IMR-90 (cell line): ENCODE measurements at regions not wholly inside any gene's neighbourhood (a gene's known extent, or its start where the extent isn't known, plus 50 kb on each side); places are given as distances from the start of the nearest gene placed in this dataset.

Experiments
- ATAC-seq: fragments of 200-7000 bp; cut with Tn5 transposase; 2 replicates; pipeline ENCODE4 v1.9.1; 2020; ENCODE audit warnings: low read depth, mild to moderate bottlenecking, moderate library complexity
- BruUV-seq: library from RNA; stranded (reverse); fragments of 400-500 nt; replicated peaks from 2 replicates; lab custom pipeline; 2021; lab: Mats Ljungman, UMichigan
- CTCF ChIA-PET: fragments of 300-600 bp; formaldehyde crosslinking; extraction: SDS; loops from one replicate; lab custom pipeline; 2021; ENCODE audit warnings: antibody characterized with exemption; lab: Yijun Ruan, JAX
- POLR2A ChIA-PET: fragments of 300-600 bp; sonication (Branson Sonifier 250); formaldehyde crosslinking; loops from one replicate; lab custom pipeline; 2022; ENCODE audit warnings: antibody characterized with exemption; ENCODE audit not compliant: unreplicated experiment; lab: Charles Lee
- DNase-seq: peaks from one replicate; pipeline ENCODE4 v3.0.0; 2013
- H2AFZ ChIP-seq: replicated peaks from 2 replicates; pipeline ENCODE3; 2013; ENCODE audit warnings: low read length, mild to moderate bottlenecking; ENCODE audit not compliant: poor library complexity
- H2AK5ac ChIP-seq: 2 replicates; pipeline ENCODE4 v1.6.1; 2013; ENCODE audit warnings: low read depth, low read length, inconsistent platforms
- H2AK9ac ChIP-seq: replicated peaks from 2 replicates; pipeline ENCODE3; 2013; ENCODE audit warnings: mild to moderate bottlenecking, low read depth, low read length, moderate library complexity; ENCODE audit not compliant: poor library complexity
- H2BK120ac ChIP-seq: 2 replicates; pipeline ENCODE4 v1.6.1; 2013; ENCODE audit warnings: low read depth, low read length, inconsistent platforms
- H2BK15ac ChIP-seq: 3 replicates; pipeline ENCODE4 v1.6.1; 2013; ENCODE audit warnings: low read depth, low read length, inconsistent platforms
- H2BK20ac ChIP-seq: 2 replicates; pipeline ENCODE4 v1.6.1; 2013; ENCODE audit warnings: low read depth, mild to moderate bottlenecking, inconsistent platforms, low read length, moderate library complexity
- H2BK5ac ChIP-seq: 2 replicates; pipeline ENCODE4 v1.6.1; 2013; ENCODE audit warnings: mild to moderate bottlenecking, low read depth, low read length, inconsistent platforms; ENCODE audit not compliant: poor library complexity, severe bottlenecking
- H3K14ac ChIP-seq: replicated peaks from 2 replicates; pipeline ENCODE4 v1.6.1; 2013; ENCODE audit warnings: low read depth, low read length, inconsistent platforms
- H3K18ac ChIP-seq: 2 replicates; pipeline ENCODE4 v1.6.1; 2013; ENCODE audit warnings: low read depth, low read length, control low read depth
- H3K23ac ChIP-seq: 2 replicates; pipeline ENCODE4 v1.6.1; 2013; ENCODE audit warnings: low read depth, low read length, inconsistent platforms
- H3K27ac ChIP-seq: 2 replicates; pipeline ENCODE4 v1.5.1; 2013; ENCODE audit warnings: mild to moderate bottlenecking, control low read depth, low read length; ENCODE audit not compliant: insufficient read depth
- H3K27me3 ChIP-seq: 2 replicates; pipeline ENCODE4 v1.6.1; 2013; ENCODE audit warnings: low read length; ENCODE audit not compliant: control insufficient read depth, insufficient read depth
- H3K36me3 ChIP-seq: 2 replicates; pipeline ENCODE4 v1.6.1; 2013; ENCODE audit warnings: low read length, mixed read lengths; ENCODE audit not compliant: control insufficient read depth, insufficient read depth
- H3K4ac ChIP-seq: 2 replicates; pipeline ENCODE4 v1.6.1; 2013; ENCODE audit warnings: low read depth, low read length, inconsistent platforms
- H3K4me1 ChIP-seq: 2 replicates; pipeline ENCODE4 v1.6.1; 2013; ENCODE audit warnings: low read length, mixed read lengths; ENCODE audit not compliant: control insufficient read depth, insufficient read depth
- H3K4me2 ChIP-seq: 2 replicates; pipeline ENCODE4 v1.6.1; 2013; ENCODE audit warnings: low read depth, mild to moderate bottlenecking, control low read depth, low read length, moderate library complexity
- H3K4me3 ChIP-seq: 2 replicates; pipeline ENCODE4 v1.5.1; 2013; ENCODE audit warnings: low read depth, mild to moderate bottlenecking, control low read depth, low read length, moderate library complexity; ENCODE audit not compliant: insufficient read depth
- H3K56ac ChIP-seq: 2 replicates; pipeline ENCODE4 v1.6.1; 2013; ENCODE audit warnings: low read length, inconsistent platforms; ENCODE audit not compliant: insufficient read depth; ENCODE audit errors: extremely low read depth
- H3K79me1 ChIP-seq, 2 experiments: 2 replicates each; pipeline ENCODE4 v1.6.1; 2013; ENCODE audit warnings: low read length in 2 of 2, inconsistent platforms in 1 of 2, low read depth in 1 of 2
- H3K9ac ChIP-seq: 2 replicates; pipeline ENCODE4 v1.6.1; 2013; ENCODE audit warnings: low read depth, low read length, control low read depth
- H3K9me1 ChIP-seq: 2 replicates; pipeline ENCODE4 v1.6.1; 2013; ENCODE audit warnings: low read length, inconsistent platforms; ENCODE audit not compliant: insufficient read depth
- H3K9me3 ChIP-seq: 2 replicates; pipeline ENCODE4 v1.6.1; 2013; ENCODE audit warnings: low read length; ENCODE audit not compliant: control insufficient read depth, insufficient read depth
- H4K20me1 ChIP-seq: 2 replicates; pipeline ENCODE4 v1.6.1; 2013; ENCODE audit warnings: low read length, inconsistent platforms; ENCODE audit not compliant: insufficient read depth
- H4K5ac ChIP-seq: 2 replicates; pipeline ENCODE4 v1.6.1; 2013; ENCODE audit warnings: mild to moderate bottlenecking, low read depth, low read length, control low read depth
- H4K8ac ChIP-seq, 2 experiments: 2 replicates each; pipeline ENCODE4 v1.6.1; 2013; ENCODE audit warnings: low read depth in 2 of 2, low read length in 2 of 2, control low read depth in 1 of 2, inconsistent platforms in 1 of 2
- H4K91ac ChIP-seq: 2 replicates; pipeline ENCODE4 v1.6.1; 2013; ENCODE audit warnings: low read depth, low read length, inconsistent platforms; ENCODE audit not compliant: insufficient read depth
- BHLHE40 ChIP-seq: fragments of 150-350 bp; IDR thresholded peaks from 2 replicates; pipeline ENCODE4 v1.6.1; 2016; ENCODE audit warnings: mild to moderate bottlenecking, low read depth, low read length
- CEBPB ChIP-seq: IDR thresholded peaks from 2 replicates; pipeline ENCODE4 v1.6.1; 2012; ENCODE audit warnings: low read depth, low read length, improper control_type of control experiment
- CHD1 ChIP-seq: IDR thresholded peaks from 2 replicates; pipeline ENCODE4 v1.6.1; 2012; ENCODE audit warnings: low read depth, low read length, improper control_type of control experiment
- CTCF ChIP-seq: conservative IDR thresholded peaks from 2 replicates; pipeline ENCODE4 v1.5.1; 2012; ENCODE audit warnings: mild to moderate bottlenecking, low read depth, low read length, improper control_type of control experiment
- FOS ChIP-seq: fragments of 150-350 bp; IDR thresholded peaks from 2 replicates; pipeline ENCODE4 v1.6.1; 2016; ENCODE audit warnings: low read depth, low read length
- MAFK ChIP-seq: IDR thresholded peaks from 2 replicates; pipeline ENCODE4 v1.6.1; 2012; ENCODE audit warnings: low read depth, low read length, improper control_type of control experiment
- MAZ ChIP-seq: IDR thresholded peaks from 2 replicates; pipeline ENCODE4 v1.6.1; 2012; ENCODE audit warnings: low read depth, mild to moderate bottlenecking, low read length, improper control_type of control experiment, moderate library complexity, borderline replicate concordance
- MXI1 ChIP-seq: IDR thresholded peaks from 2 replicates; pipeline ENCODE4 v1.6.1; 2012; ENCODE audit warnings: low read depth, mild to moderate bottlenecking, low read length, moderate library complexity, borderline replicate concordance
- POLR2A ChIP-seq: IDR thresholded peaks from 2 replicates; pipeline ENCODE4 v1.6.1; 2012; ENCODE audit warnings: mild to moderate bottlenecking, low read depth, low read length
- RAD21 ChIP-seq: IDR thresholded peaks from 2 replicates; pipeline ENCODE4 v1.6.1; 2012; ENCODE audit warnings: low read length, improper control_type of control experiment
- RCOR1 ChIP-seq: IDR thresholded peaks from 2 replicates; pipeline ENCODE4 v1.6.1; 2012; ENCODE audit warnings: mild to moderate bottlenecking, low read length, improper control_type of control experiment; ENCODE audit not compliant: insufficient replicate concordance
- RFX5 ChIP-seq: IDR thresholded peaks from 2 replicates; pipeline ENCODE4 v1.8.0; 2012; ENCODE audit warnings: low read depth, mild to moderate bottlenecking, low read length, moderate library complexity
- SMC3 ChIP-seq: fragments of 150-350 bp; IDR thresholded peaks from 2 replicates; pipeline ENCODE4 v1.6.1; 2016; ENCODE audit warnings: low read depth, mild to moderate bottlenecking, antibody characterized with exemption, low read length, moderate library complexity
- USF2 ChIP-seq: fragments of 150-350 bp; IDR thresholded peaks from 2 replicates; pipeline ENCODE4 v1.6.1; 2017; ENCODE audit warnings: mild to moderate bottlenecking, antibody characterized with exemption, low read length, low read depth
- WGBS, 2 experiments: methylation state at CpG; one replicate each; pipeline versions ENCODE4 v1.1.5 to v1.1.7; 2013; ENCODE audit warnings: missing lambda C conversion rate in 2 of 2; ENCODE audit not compliant: insufficient read length in 1 of 2; ENCODE audit errors: extremely low coverage in 2 of 2; 5-methylcytosine and 5-hydroxymethylcytosine counted together
- dilution Hi-C: fragments of 300-500 bp; cut with HindIII; formaldehyde crosslinking; loops from one replicate; pipeline ENCODE4 v1.14.3; 2018; ENCODE audit warnings: low sequenced_read_pairs; ENCODE audit not compliant: unreplicated experiment
- in situ Hi-C: fragments of 300-500 bp; cut with MboI; formaldehyde crosslinking; loops from 3 replicates; pipeline ENCODE4 v1.14.3; 2019; ENCODE audit warnings: low sequenced_read_pairs, inconsistent platforms, mixed read lengths
- intact Hi-C: fragments of 100-400 bp; cut with micrococcal nuclease; formaldehyde crosslinking; loops from 2 replicates; pipeline ENCODE4 v1.10.0; 2022

- WGBS, 2 experiments: 37% methylated on average over 5 of the region's 5 CpGs; no CpG with 5 or more reads in 1 of the 2 experiments
- H2BK15ac ChIP-seq: no peak overlapping the region
- TF ChIP-seq USF2 (no peak), SMC3 (no peak), RCOR1 (no peak), CHD1 (no peak), POLR2A (no peak), RFX5 (no peak), CTCF (no peak), MAFK (no peak), FOS (no peak), BHLHE40 (no peak), MAZ (no peak), RAD21 (no peak), MXI1 (no peak), CEBPB (no peak)
- H4K20me1 ChIP-seq: no peaks in the 10 kb centered on the region
- no peak overlapping the region for H2BK120ac ChIP-seq
- H2BK20ac ChIP-seq: no peak overlapping the region
- no peak overlapping the region for H3K18ac ChIP-seq
- no peak overlapping the region for H4K5ac ChIP-seq
- ChIA-PET POLR2A (no interaction called here), CTCF (no interaction called here)
- H2AK9ac ChIP-seq: no peak overlapping the region
- DNase-seq: no peak
- H3K56ac ChIP-seq: no peak overlapping the region
- no peaks in the 10 kb centered on the region for H3K9me3 ChIP-seq
- intact Hi-C loops: loop anchor here (10.0 kb wide), 1 partner anchor 102 kb away; the partner anchor contains the start of gene MLN
- no peaks in the 10 kb centered on the region for H3K79me1 ChIP-seq
- peaks cover 71% of the 10 kb centered on the region for H3K27me3 ChIP-seq
- H4K91ac ChIP-seq: no peak overlapping the region
- no peaks in the 10 kb centered on the region for H3K9me1 ChIP-seq
- dilution Hi-C loops: no loop called here
- no peak overlapping the region for H2AFZ ChIP-seq
- no TSS peak for BruUV-seq
- no peak overlapping the region for H3K23ac ChIP-seq
- no peak for ATAC-seq
- H3K36me3 ChIP-seq: no peaks in the 10 kb centered on the region
- H3K4me3 ChIP-seq: no peak overlapping the region
- no peak overlapping the region for H3K14ac ChIP-seq
- H3K4ac ChIP-seq: no peak overlapping the region
- no peak overlapping the region for H3K9ac ChIP-seq
- no peak overlapping the region for H3K27ac ChIP-seq
- H4K8ac ChIP-seq: no peak overlapping the region
- no peaks in the 10 kb centered on the region for H3K4me1 ChIP-seq
- no peak overlapping the region for H3K4me2 ChIP-seq
- no peak overlapping the region for H2AK5ac ChIP-seq
- in situ Hi-C loops: no loop called here
- no peak overlapping the region for H2BK5ac ChIP-seq
These were observed 103.4 kb upstream of the MLN start for GRCh38 chr6:33907227-33907626.
